GM18511 (cell line): ENCODE measurements at regions not wholly inside any gene's neighbourhood (a gene's known extent, or its start where the extent isn't known, plus 50 kb on each side); places are given as distances from the start of the nearest gene placed in this dataset.
"Not testable (repeated sequence)": the region's sequence is repeated elsewhere in the genome, so short reads cannot be mapped to it uniquely, and the experiment has no call there.

Experiments
- ATAC-seq: cut with Tn5 transposase; IDR thresholded peaks from one replicate; pipeline ENCODE4 v1.9.1; 2021; ENCODE audit warnings: mild to moderate bottlenecking, moderate library complexity; ENCODE audit not compliant: unreplicated experiment

DNA sequence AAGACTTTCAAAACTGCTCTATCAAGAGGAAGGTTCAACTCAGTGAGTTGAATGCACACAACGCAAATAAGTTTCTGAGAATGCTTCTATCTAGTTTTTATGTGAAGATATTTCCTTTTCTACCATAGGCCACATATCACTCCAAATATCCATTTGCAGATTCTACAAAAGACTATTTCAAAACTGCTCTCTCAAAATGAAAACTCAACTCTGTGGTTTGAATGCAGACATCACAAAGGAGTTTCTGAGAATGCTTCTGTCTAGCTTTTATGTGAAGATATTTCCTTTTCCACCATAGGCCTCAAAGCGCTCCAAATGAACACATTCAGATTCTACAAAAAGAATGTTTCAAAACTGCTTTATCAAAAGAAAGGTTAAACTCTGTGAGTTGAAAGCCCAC lies 1093.1 kb upstream of the DEFB115 start:
- ATAC-seq: not testable (repeated sequence)

DNA sequence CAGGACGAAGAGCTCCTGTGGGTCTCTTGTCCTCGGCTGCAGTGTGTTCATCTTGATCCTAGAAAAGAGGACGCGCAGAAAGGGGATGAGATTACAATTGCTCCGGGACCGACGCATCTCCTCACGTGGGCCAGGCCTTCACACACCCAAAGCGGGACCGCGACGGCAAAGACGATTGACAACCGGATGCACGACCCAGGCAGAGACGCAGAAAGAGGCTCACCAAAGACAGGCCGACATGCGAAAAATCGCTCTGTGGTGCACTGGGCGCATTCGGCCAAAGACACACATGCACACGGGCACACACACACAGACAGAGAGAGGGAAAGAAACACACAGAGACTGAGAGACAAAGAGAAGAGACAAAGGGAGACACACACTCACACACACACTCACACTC lies 1089.9 kb upstream of the DEFB115 start:
- no peak for ATAC-seq

DNA sequence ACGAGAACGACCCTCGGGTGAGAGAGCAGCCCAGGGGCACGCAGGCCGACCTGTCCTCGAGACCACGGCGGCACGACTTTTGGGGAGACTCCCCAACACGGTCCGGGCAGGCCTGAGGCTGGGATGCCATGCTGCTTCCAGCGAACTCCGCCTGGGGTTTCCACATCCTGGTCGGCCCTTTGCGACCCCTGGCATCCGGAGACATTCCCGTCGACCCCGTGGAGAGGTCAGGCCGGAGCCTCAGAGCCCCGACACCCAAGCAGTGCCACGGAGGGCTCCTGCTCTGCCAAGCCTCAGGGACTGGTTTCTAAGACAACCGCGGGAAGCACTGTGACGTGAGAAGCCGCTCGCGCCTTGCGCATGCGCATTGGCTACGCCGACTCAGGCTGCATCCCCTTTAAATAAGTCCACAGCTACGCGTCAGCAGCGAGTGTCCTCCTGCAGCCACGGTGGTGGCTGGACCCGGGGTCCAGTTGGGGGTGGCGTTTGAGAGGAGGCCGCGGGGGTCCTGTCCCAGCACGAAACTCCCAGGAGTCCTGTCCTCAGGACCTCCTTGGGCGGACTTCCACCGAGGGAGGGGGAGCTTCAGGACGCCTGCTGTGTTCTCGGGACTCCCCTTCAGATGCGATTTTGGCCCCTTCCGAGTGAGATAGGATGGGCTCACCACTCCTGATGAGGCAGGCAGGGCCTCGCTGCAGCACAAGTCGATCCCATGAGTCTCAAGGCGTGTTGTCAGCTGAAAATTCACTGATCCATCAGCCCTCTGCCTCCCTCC lies 1089.3 kb upstream of the DEFB115 start:
- no peak for ATAC-seq

GRCh38 chr20:30168800-30169138 lies 1088.7 kb upstream of the DEFB115 start:
- no peak for ATAC-seq

DNA sequence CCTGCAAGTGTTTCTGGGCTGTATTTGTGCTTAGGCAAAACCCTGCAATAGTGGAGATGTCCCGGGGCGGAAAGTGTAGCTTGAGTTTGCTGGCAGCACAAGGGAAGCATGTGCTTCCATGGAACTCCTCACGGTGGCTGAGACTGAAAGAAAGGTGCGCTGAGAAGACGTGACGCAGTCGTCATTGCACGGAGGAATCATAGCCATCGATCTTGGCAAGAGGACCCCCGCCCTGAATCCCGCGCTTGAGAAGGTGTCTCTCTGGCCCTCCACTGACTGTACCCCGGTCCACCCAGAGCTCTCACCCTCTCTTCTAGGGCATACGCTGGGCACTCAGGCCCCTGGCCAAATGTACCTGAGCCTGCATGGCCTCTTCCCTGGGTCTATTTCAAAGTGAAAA lies 1081.8 kb upstream of the DEFB115 start:
- ATAC-seq: no peak

GRCh38 chr20:30183124-30183523 lies 1074.3 kb upstream of the DEFB115 start:
- not testable (repeated sequence) for ATAC-seq

- not testable (repeated sequence) for ATAC-seq
Observed at GRCh38 chr20:30191785-30192184, 1065.7 kb upstream of the DEFB115 start.

DNA sequence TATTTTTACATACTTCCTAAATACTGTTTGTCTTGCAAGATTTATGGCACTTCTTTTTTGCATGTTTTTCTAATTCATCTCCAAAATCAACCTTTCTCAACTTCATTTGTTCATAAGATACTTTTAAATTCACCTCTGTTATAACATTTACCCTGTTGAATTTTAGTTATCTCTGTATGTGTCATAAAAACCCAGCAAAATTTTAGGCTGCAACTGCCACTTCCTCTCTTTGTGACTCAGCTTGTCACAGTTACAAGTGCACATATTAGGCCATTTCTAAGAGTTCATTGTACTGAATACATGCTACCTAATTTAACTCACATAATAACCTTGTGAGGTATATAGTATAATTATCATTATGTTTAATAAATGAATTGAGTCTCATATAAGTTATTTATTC lies 1023.0 kb upstream of the DEFB115 start:
- ATAC-seq: not testable (repeated sequence)

GRCh38 chr20:30275073-30275472 lies 982.4 kb upstream of the DEFB115 start:
- ATAC-seq: not testable (repeated sequence)

DNA sequence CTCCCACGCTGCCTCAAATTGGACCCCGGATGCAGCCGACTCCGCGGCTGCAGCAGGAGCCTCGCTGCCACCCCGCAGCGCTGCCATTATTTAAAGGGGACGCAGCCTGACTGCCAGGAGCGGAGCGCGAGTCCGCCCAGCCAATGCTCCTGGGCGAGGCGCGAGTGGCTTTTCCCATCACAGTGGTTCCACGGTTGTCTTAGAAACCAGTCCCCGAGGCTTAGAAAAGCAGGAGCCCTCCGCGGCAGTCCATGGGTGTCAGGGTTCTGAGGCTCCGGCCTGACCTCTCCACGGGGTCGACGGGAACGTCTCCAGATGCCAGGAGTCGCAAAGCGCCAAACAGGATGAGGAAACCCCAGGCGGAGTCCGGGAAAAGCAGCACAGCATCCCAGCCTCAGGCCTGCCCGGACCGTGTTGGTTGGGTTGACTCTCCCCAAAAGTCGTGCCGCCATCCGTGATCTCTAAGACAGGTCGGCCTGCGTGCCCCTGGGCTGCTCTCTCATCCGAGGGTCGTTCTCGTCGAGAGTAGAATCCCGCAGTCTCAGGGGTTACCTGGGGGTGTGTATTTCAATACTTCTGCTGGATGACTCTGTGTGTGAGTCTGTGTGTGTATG lies 975.8 kb upstream of the DEFB115 start:
- ATAC-seq: no peak

DNA sequence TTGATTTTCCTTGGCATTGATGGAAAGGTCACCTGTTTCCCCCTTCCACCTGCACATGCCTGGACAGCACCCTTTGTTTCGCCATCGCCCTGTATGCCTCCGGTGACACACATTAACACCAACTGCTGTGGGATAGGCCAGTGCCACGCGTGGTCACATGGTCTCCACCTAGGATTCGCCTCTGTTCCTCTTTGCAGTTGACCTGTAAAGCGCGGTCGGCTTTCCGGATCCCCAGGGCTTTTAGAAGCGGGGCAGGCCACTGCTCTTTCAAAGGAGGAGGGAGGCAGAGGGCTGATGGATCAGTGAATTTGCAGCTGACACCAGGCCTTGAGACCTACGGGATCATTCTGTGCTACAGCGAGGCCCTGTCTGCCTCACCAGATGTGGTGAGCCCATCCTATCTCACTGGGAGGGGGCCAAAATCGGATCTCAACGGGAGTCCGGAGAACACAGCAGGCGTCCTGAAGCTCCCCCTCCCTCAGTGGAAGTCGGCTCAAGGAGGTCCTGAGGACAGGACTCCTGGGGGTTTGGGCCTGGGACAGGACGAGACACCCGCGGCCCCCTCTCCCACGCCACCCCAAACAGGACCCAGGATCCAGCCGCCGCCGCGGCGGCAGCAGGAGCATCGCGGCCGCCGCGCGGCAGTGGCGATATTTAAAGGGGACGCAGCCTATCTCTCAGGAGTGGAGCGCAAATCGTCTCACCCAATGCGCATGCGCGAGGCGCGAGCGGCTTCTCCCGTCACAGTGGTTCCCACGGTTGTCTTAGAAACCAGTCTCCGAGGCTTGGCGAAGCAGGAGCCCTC lies 973.8 kb upstream of the DEFB115 start:
- ATAC-seq: not testable (repeated sequence)

- no peak for ATAC-seq
Observed at GRCh38 chr20:30284281-30284905, 973.1 kb upstream of the DEFB115 start.

GRCh38 chr20:30285677-30286076 lies 971.8 kb upstream of the DEFB115 start:
- no peak for ATAC-seq

GRCh38 chr20:30286157-30286556 lies 971.3 kb upstream of the DEFB115 start:
- no peak for ATAC-seq

DNA sequence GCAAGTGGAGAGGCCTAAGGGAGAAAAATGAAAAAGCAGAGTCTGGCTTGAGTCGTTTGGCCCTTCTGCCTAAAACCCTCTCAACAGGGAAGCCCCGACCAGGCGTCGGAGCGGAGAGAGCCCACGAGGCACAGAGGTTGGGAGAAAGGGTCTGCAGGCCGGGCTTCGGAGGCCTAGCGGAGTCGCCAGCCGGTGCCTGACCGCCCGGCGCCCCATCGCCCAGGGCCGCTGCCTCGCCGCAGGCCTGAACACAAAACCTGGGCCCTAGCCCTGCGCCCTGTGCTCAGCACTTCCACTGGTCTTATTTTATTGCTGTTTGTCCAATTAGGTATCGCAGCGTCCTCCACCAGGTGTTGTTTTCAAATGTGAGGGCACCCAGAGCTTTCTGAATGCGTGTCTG lies 970.0 kb upstream of the DEFB115 start:
- ATAC-seq: not testable (repeated sequence)

DNA sequence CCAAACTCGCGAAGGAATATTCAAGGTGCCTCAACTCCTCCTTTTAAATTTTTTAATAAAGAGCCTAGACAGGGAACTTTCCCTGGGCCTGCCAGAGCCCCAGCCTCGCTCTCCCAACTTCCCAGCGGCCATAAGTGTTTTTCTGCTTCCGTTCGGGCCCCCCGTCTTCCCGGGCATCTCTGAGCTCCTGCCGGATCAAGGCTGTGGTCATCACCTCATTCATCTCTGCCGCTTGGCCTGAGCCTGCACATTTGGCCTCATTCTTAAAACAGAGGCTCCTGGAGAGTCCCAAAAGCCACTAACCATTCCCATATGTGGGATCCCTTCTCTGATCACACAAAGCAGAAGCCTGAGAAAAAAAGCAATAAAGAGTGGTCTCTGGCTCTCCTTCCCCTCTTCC lies 969.1 kb upstream of the DEFB115 start:
- ATAC-seq: no peak

DNA sequence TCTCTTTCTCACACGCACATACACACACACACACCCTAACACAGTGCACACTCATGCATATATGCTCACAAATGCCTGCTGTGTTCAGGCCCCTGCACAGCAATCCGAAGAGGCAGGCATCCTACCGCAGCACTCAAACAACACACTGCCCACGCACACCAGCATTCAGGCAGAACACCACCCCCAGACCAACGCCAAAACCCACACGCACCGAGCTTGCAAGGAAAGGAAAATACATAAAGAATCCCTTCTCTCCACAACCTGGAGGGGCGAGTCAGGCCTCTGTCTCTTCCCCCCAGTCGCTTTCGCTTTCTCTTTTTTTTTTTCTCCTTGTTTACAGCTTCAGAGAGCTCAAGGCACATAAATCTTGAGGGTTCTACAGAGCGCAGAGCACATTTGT lies 968.4 kb upstream of the DEFB115 start:
- not testable (repeated sequence) for ATAC-seq

- not testable (repeated sequence) for ATAC-seq
Observed at GRCh38 chr20:30289711-30290141, 967.7 kb upstream of the DEFB115 start.

- not testable (repeated sequence) for ATAC-seq
Observed at GRCh38 chr20:30290361-30291063, 967.0 kb upstream of the DEFB115 start.

DNA sequence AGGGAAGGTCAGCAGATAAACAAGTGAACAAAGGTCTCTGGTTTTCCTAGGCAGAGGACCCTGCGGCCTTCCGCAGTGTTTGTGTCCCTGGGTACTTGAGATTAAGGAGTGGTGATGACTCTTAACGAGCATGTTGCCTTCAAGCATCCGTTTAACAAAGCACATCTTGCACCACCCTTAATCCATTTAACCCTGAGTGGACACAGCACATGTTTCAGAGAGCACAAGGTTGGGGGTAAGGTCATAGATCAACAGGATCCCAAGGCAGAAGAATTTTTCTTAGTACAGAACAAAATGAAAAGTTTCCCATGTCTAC lies 966.4 kb upstream of the DEFB115 start:
- not testable (repeated sequence) for ATAC-seq

DNA sequence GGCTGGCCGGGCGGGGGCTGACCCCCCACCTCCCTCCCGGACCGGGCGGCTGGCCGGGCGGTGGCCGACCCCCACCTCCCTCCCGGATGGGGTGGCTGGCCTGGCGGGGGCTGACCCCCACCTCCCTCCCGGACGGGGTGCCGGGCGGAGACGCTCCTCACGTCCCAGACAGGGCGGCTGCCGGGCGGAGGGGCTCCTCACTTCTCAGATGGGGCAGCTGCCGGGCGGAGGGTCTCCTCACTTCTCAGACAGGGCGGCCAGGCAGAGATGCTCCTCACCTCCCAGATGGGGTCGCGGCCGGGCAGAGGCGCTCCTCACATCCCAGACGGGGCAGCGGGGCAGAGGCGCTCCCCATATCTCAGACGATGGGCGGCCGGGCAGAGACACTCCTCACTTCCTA lies 965.8 kb upstream of the DEFB115 start:
- not testable (repeated sequence) for ATAC-seq
